Osteoblast (primary cell): ENCODE measurements at regions not wholly inside any gene's neighbourhood (a gene's known extent, or its start where the extent isn't known, plus 50 kb on each side); places are given as distances from the start of the nearest gene placed in this dataset.

Source experiments
- DNase-seq: peaks from one replicate; pipeline ENCODE4 v3.0.0; 2011; ENCODE audit warnings: low spot score, mixed read lengths; ENCODE audit not compliant: insufficient read length; ENCODE audit errors: missing footprints
- H2AFZ ChIP-seq: 2 replicates; pipeline ENCODE4 v1.6.0; 2011; ENCODE audit warnings: mild to moderate bottlenecking, low read length
- H3K27ac ChIP-seq: 2 replicates; pipeline ENCODE4 v1.5.1; 2011; ENCODE audit warnings: mild to moderate bottlenecking, low read depth, low read length, moderate library complexity
- H3K27me3 ChIP-seq: 2 replicates; pipeline ENCODE4 v1.6.0; 2012; ENCODE audit warnings: mild to moderate bottlenecking, control low read depth, inconsistent platforms, low read length, moderate library complexity; ENCODE audit not compliant: insufficient read depth
- H3K36me3 ChIP-seq: 2 replicates; pipeline ENCODE4 v1.5.1; 2011; ENCODE audit warnings: mild to moderate bottlenecking, low read length, control low read depth, moderate library complexity; ENCODE audit not compliant: insufficient read depth
- H3K4me1 ChIP-seq: 2 replicates; pipeline ENCODE4 v1.5.1; 2011; ENCODE audit warnings: mild to moderate bottlenecking, low read length, control low read depth, moderate library complexity; ENCODE audit not compliant: insufficient read depth
- H3K4me2 ChIP-seq: 2 replicates; pipeline ENCODE4 v1.6.0; 2011; ENCODE audit warnings: mild to moderate bottlenecking, low read length; ENCODE audit not compliant: insufficient read depth
- H3K4me3 ChIP-seq: fragments of 200-600 bp; sonication (generic); 3 replicates; pipeline ENCODE4 v1.5.1; 2012; ENCODE audit warnings: mild to moderate bottlenecking, low read length, inconsistent platforms; ENCODE audit not compliant: insufficient read depth
- H3K79me2 ChIP-seq: 2 replicates; pipeline ENCODE4 v1.6.0; 2012; ENCODE audit warnings: mild to moderate bottlenecking, low read length, control low read depth, inconsistent platforms; ENCODE audit not compliant: insufficient read depth
- H3K9me3 ChIP-seq: 2 replicates; pipeline ENCODE4 v1.5.1; 2011; ENCODE audit warnings: low read depth, low read length, control low read depth
- H4K20me1 ChIP-seq: 2 replicates; pipeline ENCODE4 v1.6.0; 2012; ENCODE audit warnings: mild to moderate bottlenecking, low read length, control low read depth; ENCODE audit not compliant: insufficient read depth
- CTCF ChIP-seq: IDR thresholded peaks from 2 replicates; pipeline ENCODE4 v1.5.1; 2011; ENCODE audit warnings: mild to moderate bottlenecking, low read depth, low read length, moderate library complexity; ENCODE audit errors: extremely low read depth

- Histone ChIP-seq H3K4me1 (peaks cover 13% of the 10 kb centered on the region), H3K27me3 (no peaks in the 10 kb centered on the region), H3K4me3 (no peak overlapping the region), H3K36me3 (no peaks in the 10 kb centered on the region), H3K27ac (no peak overlapping the region), H2AFZ (no peak overlapping the region), H3K9me3 (no peaks in the 10 kb centered on the region), H3K4me2 (no peak overlapping the region), H3K79me2 (no peaks in the 10 kb centered on the region), H4K20me1 (no peaks in the 10 kb centered on the region)
- DNase-seq = no peak
- no peak for TF ChIP-seq CTCF
Measured at GRCh38 chr1:172723251-172723650, 64.3 kb downstream of the FASLG start.

GRCh38 chr1:172724232-172724631, 65.3 kb downstream of the FASLG start:
- TF ChIP-seq CTCF = no peak
- H3K27ac ChIP-seq = no peak overlapping the region
- no peaks in the 10 kb centered on the region for H3K27me3 ChIP-seq
- no peak for DNase-seq
- H3K9me3 ChIP-seq = no peaks in the 10 kb centered on the region
- H3K79me2 ChIP-seq = no peaks in the 10 kb centered on the region
- H3K36me3 ChIP-seq = no peaks in the 10 kb centered on the region
- H2AFZ ChIP-seq = no peak overlapping the region
- no peaks in the 10 kb centered on the region for H4K20me1 ChIP-seq
- no peak overlapping the region for H3K4me2 ChIP-seq
- peaks cover 6% of the 10 kb centered on the region for H3K4me1 ChIP-seq
- no peak overlapping the region for H3K4me3 ChIP-seq

GRCh38 chr1:172724765-172725613, 66.1 kb downstream of the FASLG start:
- no peak for DNase-seq
- Histone ChIP-seq H3K79me2 (no peaks in the 10 kb centered on the region), H3K27me3 (no peaks in the 10 kb centered on the region), H3K4me3 (no peak overlapping the region), H3K9me3 (no peaks in the 10 kb centered on the region), H3K4me1 (no peaks in the 10 kb centered on the region), H3K36me3 (no peaks in the 10 kb centered on the region), H3K27ac (no peak overlapping the region), H4K20me1 (no peaks in the 10 kb centered on the region), H2AFZ (no peak overlapping the region), H3K4me2 (no peak overlapping the region)
- no peak for TF ChIP-seq CTCF

- H3K79me2 ChIP-seq = no peaks in the 10 kb centered on the region
- no peak for DNase-seq
- no peaks in the 10 kb centered on the region for H3K4me1 ChIP-seq
- no peaks in the 10 kb centered on the region for H3K36me3 ChIP-seq
- no peaks in the 10 kb centered on the region for H3K9me3 ChIP-seq
- no peak overlapping the region for H2AFZ ChIP-seq
- no peaks in the 10 kb centered on the region for H3K27me3 ChIP-seq
- no peak overlapping the region for H3K27ac ChIP-seq
- no peaks in the 10 kb centered on the region for H4K20me1 ChIP-seq
- no peak overlapping the region for H3K4me2 ChIP-seq
- TF ChIP-seq CTCF = no peak
- no peak overlapping the region for H3K4me3 ChIP-seq
Measured at GRCh38 chr1:172726740-172727139, 67.8 kb downstream of the FASLG start.
